BLaER1 treated with 17β-estradiol and CSF1 and Interleukin-3, amounts not matched to agents 10 nM and 100 nM (cell line): ENCODE measurements at regions not wholly inside any gene's neighbourhood (a gene's known extent, or its start where the extent isn't known, plus 50 kb on each side); places are given as distances from the start of the nearest gene placed in this dataset.
"Not testable (repeated sequence)": the region's sequence is repeated elsewhere in the genome, so short reads cannot be mapped to it uniquely, and the experiment has no call there.

Experiments used
- H3K27ac ChIP-seq, 11 experiments: shearing (Covaris generic); formaldehyde crosslinking; 2 replicates each; pipeline ENCODE4 v1.8.1; 2022
- H3K27me3 ChIP-seq, 11 experiments: shearing (Covaris generic); formaldehyde crosslinking; 2 replicates each; pipeline ENCODE4 v1.8.1; 2022
- H3K36me3 ChIP-seq, 11 experiments: shearing (Covaris generic); formaldehyde crosslinking; 2 replicates each; pipeline ENCODE4 v1.8.1; 2022
- H3K4me1 ChIP-seq, 10 experiments: shearing (Covaris generic); formaldehyde crosslinking; 2 replicates each; pipeline ENCODE4 v1.8.1; 2022
- H3K4me2 ChIP-seq, 11 experiments: shearing (Covaris generic); formaldehyde crosslinking; 2 replicates each; pipeline ENCODE4 v1.8.1; 2022
- H3K4me3 ChIP-seq, 10 experiments: shearing (Covaris generic); formaldehyde crosslinking; 2 replicates each; pipeline ENCODE4 v1.8.1; 2022
- H3K9ac ChIP-seq, 11 experiments: shearing (Covaris generic); formaldehyde crosslinking; 2 replicates each; pipeline ENCODE4 v1.8.1; 2022
- H3K9me3 ChIP-seq, 11 experiments: shearing (Covaris generic); formaldehyde crosslinking; replicated peaks in 1 of 11; 2 replicates each; pipeline ENCODE4 v1.8.1; 2022
- H4K20me1 ChIP-seq, 11 experiments: shearing (Covaris generic); formaldehyde crosslinking; 2 replicates each; pipeline ENCODE4 v1.8.1; 2022
- Cebpa-rat ChIP-seq, 11 experiments: shearing (Covaris generic); IDR thresholded peaks; 2 replicates each; pipeline ENCODE4 v1.8.1; 2022

GRCh38 chr9:95689669-95690068, 172.9 kb upstream of the PTCH1 start:
- Histone ChIP-seq H3K9ac (no peak overlapping the region), H3K4me1 (peaks cover 0 to 10% (median 0%) of the 10 kb centered on the region in 10 experiments; a peak in 5 of 20 replicates), H4K20me1 (no peaks in the 10 kb centered on the region), H3K36me3 (no peaks in the 10 kb centered on the region), H3K27me3 (no peaks in the 10 kb centered on the region), H3K4me3 (no peak overlapping the region), H3K27ac (no peak overlapping the region), H3K4me2 (peak overlapping the region in 2 of 11 experiments; percentile 13 to 26; a peak in 2 of 22 replicates), H3K9me3 (peaks cover 0 to 9% (median 0%) of the 10 kb centered on the region in 11 experiments; a peak in 1 of 22 replicates)
- no peak for TF ChIP-seq Cebpa-rat (IDR thresholded peaks at IDR 0.05)

- Histone ChIP-seq H3K9ac (no peak overlapping the region), H3K4me2 (no peak overlapping the region), H3K4me1 (peaks cover 0 to 8% (median 5%) of the 10 kb centered on the region in 10 experiments; a peak in 8 of 20 replicates), H3K4me3 (no peak overlapping the region), H3K36me3 (no peaks in the 10 kb centered on the region), H3K27ac (no peak overlapping the region), H4K20me1 (no peaks in the 10 kb centered on the region), H3K27me3 (no peaks in the 10 kb centered on the region), H3K9me3 (peaks cover 7 to 21% (median 15%) of the 10 kb centered on the region in 11 experiments; a peak in 20 of 22 replicates)
- no peak for TF ChIP-seq Cebpa-rat (IDR thresholded peaks at IDR 0.05)
These were observed 167.7 kb upstream of the PTCH1 start for GRCh38 chr9:95684516-95684915.

- not testable (repeated sequence) for H4K20me1 ChIP-seq, H3K4me2 ChIP-seq, H3K36me3 ChIP-seq, H3K9ac ChIP-seq, H3K4me1 ChIP-seq, H3K4me3 ChIP-seq, H3K27ac ChIP-seq, H3K27me3 ChIP-seq
- H3K9me3 ChIP-seq = peaks cover 32 to 43% (median 39%) of the 10 kb centered on the region in 11 experiments
These were observed 163.5 kb upstream of the PTCH1 start for GRCh38 chr9:95680306-95680705.

GRCh38 chr9:95679874-95680273, 163.1 kb upstream of the PTCH1 start:
- Histone ChIP-seq H4K20me1 (no peaks in the 10 kb centered on the region), H3K36me3 (peaks cover 0 to 7% (median 0%) of the 10 kb centered on the region in 11 experiments; a peak in 3 of 22 replicates), H3K9ac (no peak overlapping the region), H3K4me3 (no peak overlapping the region), H3K9me3 (peaks cover 32 to 43% (median 39%) of the 10 kb centered on the region in 11 experiments), H3K4me2 (no peak overlapping the region), H3K27me3 (no peaks in the 10 kb centered on the region), H3K27ac (no peak overlapping the region), H3K4me1 (peaks cover 0 to 6% (median 0%) of the 10 kb centered on the region in 10 experiments; a peak in 3 of 20 replicates)
- TF ChIP-seq Cebpa-rat (IDR thresholded peaks at IDR 0.05) = no peak

- H3K4me2 ChIP-seq = no peak overlapping the region
- no peak overlapping the region for H3K9ac ChIP-seq
- no peak overlapping the region for H3K27ac ChIP-seq
- H3K9me3 ChIP-seq = peaks cover 32 to 43% (median 39%) of the 10 kb centered on the region in 11 experiments
- peaks cover 0 to 7% (median 0%) of the 10 kb centered on the region in 11 experiments; a peak in 3 of 22 replicates for H3K36me3 ChIP-seq
- H3K27me3 ChIP-seq = no peaks in the 10 kb centered on the region
- H3K4me3 ChIP-seq = no peak overlapping the region
- TF ChIP-seq Cebpa-rat (IDR thresholded peaks at IDR 0.05) = no peak
- peaks cover 0 to 6% (median 0%) of the 10 kb centered on the region in 10 experiments; a peak in 3 of 20 replicates for H3K4me1 ChIP-seq
- no peaks in the 10 kb centered on the region for H4K20me1 ChIP-seq
These were observed 162.0 kb upstream of the PTCH1 start for GRCh38 chr9:95678759-95679158.

GRCh38 chr9:95670122-95670521, 153.4 kb upstream of the PTCH1 start:
- Histone ChIP-seq H3K9ac (no peak overlapping the region), H3K9me3 (peaks cover 0 to 2% (median 0%) of the 10 kb centered on the region in 11 experiments; a peak in 1 of 22 replicates), H3K4me3 (no peak overlapping the region), H3K27ac (no peak overlapping the region), H3K27me3 (no peaks in the 10 kb centered on the region), H4K20me1 (no peaks in the 10 kb centered on the region), H3K36me3 (no peaks in the 10 kb centered on the region), H3K4me2 (no peak overlapping the region), H3K4me1 (peaks cover 0 to 6% (median 0%) of the 10 kb centered on the region in 10 experiments; a peak in 2 of 20 replicates)
- no peak for TF ChIP-seq Cebpa-rat (IDR thresholded peaks at IDR 0.05)

- Histone ChIP-seq H3K4me3 (no peak overlapping the region), H4K20me1 (no peaks in the 10 kb centered on the region), H3K4me2 (no peak overlapping the region), H3K27ac (no peak overlapping the region), H3K9ac (no peak overlapping the region), H3K4me1 (peaks cover 0 to 6% (median 0%) of the 10 kb centered on the region in 10 experiments; a peak in 2 of 20 replicates), H3K27me3 (no peaks in the 10 kb centered on the region), H3K36me3 (no peaks in the 10 kb centered on the region), H3K9me3 (peaks cover 0 to 10% (median 7%) of the 10 kb centered on the region in 11 experiments; a peak in 9 of 22 replicates)
- no peak for TF ChIP-seq Cebpa-rat (IDR thresholded peaks at IDR 0.05)
These were observed 152.5 kb upstream of the PTCH1 start for GRCh38 chr9:95669253-95669652.

GRCh38 chr9:95667789-95668188, 151.0 kb upstream of the PTCH1 start:
- Histone ChIP-seq H3K27me3 (no peaks in the 10 kb centered on the region), H3K36me3 (no peaks in the 10 kb centered on the region), H3K4me2 (peak overlapping the region in 2 of 11 experiments; percentile 13 to 16; a peak in 1 of 22 replicates), H3K4me1 (peaks cover 0 to 6% (median 0%) of the 10 kb centered on the region in 10 experiments; a peak in 2 of 20 replicates), H3K4me3 (no peak overlapping the region), H3K27ac (no peak overlapping the region), H4K20me1 (no peaks in the 10 kb centered on the region), H3K9ac (0 out of 22 replicates have a peak overlapping the region, but pooled peaks of 1 of the 11 experiments have one; percentile 15), H3K9me3 (peaks cover 0 to 14% (median 9%) of the 10 kb centered on the region in 11 experiments; a peak in 9 of 22 replicates)
- TF ChIP-seq Cebpa-rat (IDR thresholded peaks at IDR 0.05) = no peak

- no peak for TF ChIP-seq Cebpa-rat (IDR thresholded peaks at IDR 0.05)
- peaks cover 0 to 6% (median 0%) of the 10 kb centered on the region in 10 experiments; a peak in 2 of 20 replicates for H3K4me1 ChIP-seq
- H3K9ac ChIP-seq = no peak overlapping the region
- H3K9me3 ChIP-seq = peaks cover 0 to 18% (median 10%) of the 10 kb centered on the region in 11 experiments; a peak in 10 of 22 replicates
- no peaks in the 10 kb centered on the region for H3K27me3 ChIP-seq
- H3K36me3 ChIP-seq = no peaks in the 10 kb centered on the region
- H3K4me2 ChIP-seq = no peak overlapping the region
- no peaks in the 10 kb centered on the region for H4K20me1 ChIP-seq
- H3K4me3 ChIP-seq = no peak overlapping the region
- H3K27ac ChIP-seq = no peak overlapping the region
These were observed 150.0 kb upstream of the PTCH1 start for GRCh38 chr9:95666785-95667155.
